OCI-LY1 (cell line): ENCODE measurements at regions not wholly inside any gene's neighbourhood (a gene's known extent, or its start where the extent isn't known, plus 50 kb on each side); places are given as distances from the start of the nearest gene placed in this dataset.

ENCODE experiments used
- H2AFZ ChIP-seq: fragments of 200-600 bp; sonication (generic), shearing (Covaris generic); 2 replicates; pipeline ENCODE4 v1.6.0; 2014; ENCODE audit warnings: antibody characterized with exemption, mild to moderate bottlenecking, low read length
- H3F3A ChIP-seq: fragments of 200-600 bp; sonication (generic), shearing (Covaris generic); 2 replicates; pipeline ENCODE4 v1.6.0; 2014; ENCODE audit warnings: mild to moderate bottlenecking, antibody characterized with exemption, low read length, moderate library complexity; ENCODE audit not compliant: insufficient read depth
- H3K27ac ChIP-seq: fragments of 200-600 bp; sonication (generic); 2 replicates; pipeline ENCODE4 v1.5.1; 2014; ENCODE audit warnings: low read length, mixed run types, mild to moderate bottlenecking, low read depth; ENCODE audit not compliant: poor library complexity, severe bottlenecking
- H3K27me3 ChIP-seq: fragments of 200-600 bp; sonication (generic); 2 replicates; pipeline ENCODE4 v1.6.0; 2014; ENCODE audit warnings: antibody characterized with exemption, mild to moderate bottlenecking, low read length, moderate library complexity; ENCODE audit not compliant: insufficient read depth
- H3K36me3 ChIP-seq: fragments of 200-600 bp; sonication (generic); 2 replicates; pipeline ENCODE4 v1.6.1; 2014; ENCODE audit warnings: mild to moderate bottlenecking, antibody characterized with exemption, low read length, moderate library complexity, mixed read lengths; ENCODE audit not compliant: insufficient read depth
- H3K4me1 ChIP-seq: fragments of 200-600 bp; sonication (generic); 2 replicates; pipeline ENCODE4 v1.5.1; 2014; ENCODE audit warnings: mild to moderate bottlenecking, low read length, moderate library complexity; ENCODE audit not compliant: insufficient read depth, severe bottlenecking
- H3K4me2 ChIP-seq: fragments of 200-600 bp; sonication (generic), shearing (Covaris generic); 2 replicates; pipeline ENCODE4 v1.6.1; 2014; ENCODE audit warnings: low read length
- H3K4me3 ChIP-seq: fragments of 200-600 bp; sonication (generic); 2 replicates; pipeline ENCODE4 v1.5.1; 2014; ENCODE audit warnings: low read length, low read depth, mild to moderate bottlenecking, mixed read lengths; ENCODE audit not compliant: poor library complexity, severe bottlenecking
- H3K79me2 ChIP-seq: fragments of 200-600 bp; shearing (Covaris generic); 2 replicates; pipeline ENCODE4 v1.6.1; 2016; ENCODE audit warnings: mixed run types, low read length, mixed read lengths; ENCODE audit not compliant: insufficient read depth
- H3K9ac ChIP-seq: fragments of 200-600 bp; sonication (generic), shearing (Covaris generic); 2 replicates; pipeline ENCODE4 v1.6.1; 2014; ENCODE audit warnings: mild to moderate bottlenecking, low read length, mixed read lengths
- H3K9me2 ChIP-seq: fragments of 200-600 bp; sonication (generic), shearing (Covaris generic); 2 replicates; pipeline ENCODE4 v1.6.1; 2014; ENCODE audit warnings: low read depth, mild to moderate bottlenecking, low read length, mixed read lengths
- H3K9me3 ChIP-seq: fragments of 200-600 bp; shearing (Covaris generic); 2 replicates; pipeline ENCODE4 v1.6.1; 2014; ENCODE audit warnings: low read length, mixed read lengths
- H4K20me1 ChIP-seq: fragments of 200-600 bp; sonication (generic), shearing (Covaris generic); 2 replicates; pipeline ENCODE4 v1.6.0; 2016; ENCODE audit warnings: mild to moderate bottlenecking, low read length; ENCODE audit not compliant: insufficient read depth
- CTCF ChIP-seq: fragments of 200-600 bp; sonication (generic), shearing (Covaris generic); IDR thresholded peaks from 2 replicates; pipeline ENCODE4 v1.5.1; 2017; ENCODE audit warnings: mild to moderate bottlenecking, antibody characterized with exemption, low read length, moderate library complexity, mixed read lengths
- EZH2 ChIP-seq: fragments of 200-600 bp; sonication (generic), shearing (Covaris generic); IDR thresholded peaks from 2 replicates; pipeline ENCODE4 v1.8.0; 2017; ENCODE audit warnings: borderline replicate concordance, mixed run types, mild to moderate bottlenecking, antibody characterized with exemption, low read length, moderate library complexity, mixed read lengths

GRCh38 chr10:35926846-35927245, 284.8 kb upstream of the FZD8 start:
- no peak overlapping the region for H3K4me3 ChIP-seq
- H3K9me3 ChIP-seq: no peaks in the 10 kb centered on the region
- H3K4me2 ChIP-seq: no peak overlapping the region
- no peak overlapping the region for H3K27ac ChIP-seq
- no peaks in the 10 kb centered on the region for H4K20me1 ChIP-seq
- no peaks in the 10 kb centered on the region for H3K36me3 ChIP-seq
- TF ChIP-seq EZH2 (no peak), CTCF (no peak)
- H3K27me3 ChIP-seq: no peaks in the 10 kb centered on the region
- H2AFZ ChIP-seq: no peak overlapping the region
- no peaks in the 10 kb centered on the region for H3K9me2 ChIP-seq
- H3K9ac ChIP-seq: no peak overlapping the region
- H3K4me1 ChIP-seq: no peaks in the 10 kb centered on the region
- no peaks in the 10 kb centered on the region for H3K79me2 ChIP-seq
- H3F3A ChIP-seq: no peaks in the 10 kb centered on the region

GRCh38 chr10:35925493-35925892, 283.4 kb upstream of the FZD8 start:
- H3K9me3 ChIP-seq: no peaks in the 10 kb centered on the region
- no peak overlapping the region for H2AFZ ChIP-seq
- H3K79me2 ChIP-seq: no peaks in the 10 kb centered on the region
- no peak overlapping the region for H3K27ac ChIP-seq
- no peaks in the 10 kb centered on the region for H3K9me2 ChIP-seq
- H3K4me1 ChIP-seq: no peaks in the 10 kb centered on the region
- H4K20me1 ChIP-seq: no peaks in the 10 kb centered on the region
- no peaks in the 10 kb centered on the region for H3F3A ChIP-seq
- no peaks in the 10 kb centered on the region for H3K36me3 ChIP-seq
- H3K27me3 ChIP-seq: no peaks in the 10 kb centered on the region
- H3K9ac ChIP-seq: no peak overlapping the region
- H3K4me3 ChIP-seq: no peak overlapping the region
- H3K4me2 ChIP-seq: no peak overlapping the region
- TF ChIP-seq CTCF (no peak), EZH2 (no peak)

- Histone ChIP-seq H3K9ac (no peak overlapping the region), H3K9me2 (no peaks in the 10 kb centered on the region), H3K4me2 (no peak overlapping the region), H4K20me1 (no peaks in the 10 kb centered on the region), H3F3A (no peaks in the 10 kb centered on the region), H3K27me3 (no peaks in the 10 kb centered on the region), H3K36me3 (no peaks in the 10 kb centered on the region), H3K9me3 (no peaks in the 10 kb centered on the region), H3K4me3 (no peak overlapping the region), H3K79me2 (no peaks in the 10 kb centered on the region), H2AFZ (no peak overlapping the region), H3K4me1 (no peaks in the 10 kb centered on the region), H3K27ac (no peak overlapping the region)
- TF ChIP-seq EZH2 (no peak), CTCF (no peak)
Measured at GRCh38 chr10:35924759-35925158, 282.7 kb upstream of the FZD8 start.
